RPMI7951 (cell line): ENCODE measurements at regions not wholly inside any gene's neighbourhood (a gene's known extent, or its start where the extent isn't known, plus 50 kb on each side); places are given as distances from the start of the nearest gene placed in this dataset.

Experiments used
- DNase-seq: peaks from one replicate; pipeline ENCODE4 v3.0.0-alpha.2; 2012; ENCODE audit warnings: low read depth

DNA sequence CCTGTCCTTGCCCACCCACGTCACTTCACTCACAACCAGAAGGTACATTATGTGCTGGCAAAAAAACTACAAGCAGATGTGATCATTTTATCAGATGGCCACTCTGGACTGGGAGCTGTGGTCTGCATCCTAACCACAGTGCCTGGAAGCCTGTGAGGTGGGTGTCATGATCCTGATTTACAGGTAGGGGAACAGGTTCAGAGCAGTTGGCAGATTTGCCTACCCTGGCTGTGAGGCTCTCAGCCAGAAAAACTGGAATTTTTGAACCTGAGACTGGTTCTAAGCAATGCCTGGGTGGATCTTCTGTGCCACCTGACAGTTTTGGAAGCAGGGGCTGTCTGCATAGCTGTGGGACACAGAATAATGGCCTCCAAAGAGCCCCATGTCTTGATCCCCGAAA, 150.8 kb downstream of the SYF2 start:
- DNase-seq: no peak

DNA sequence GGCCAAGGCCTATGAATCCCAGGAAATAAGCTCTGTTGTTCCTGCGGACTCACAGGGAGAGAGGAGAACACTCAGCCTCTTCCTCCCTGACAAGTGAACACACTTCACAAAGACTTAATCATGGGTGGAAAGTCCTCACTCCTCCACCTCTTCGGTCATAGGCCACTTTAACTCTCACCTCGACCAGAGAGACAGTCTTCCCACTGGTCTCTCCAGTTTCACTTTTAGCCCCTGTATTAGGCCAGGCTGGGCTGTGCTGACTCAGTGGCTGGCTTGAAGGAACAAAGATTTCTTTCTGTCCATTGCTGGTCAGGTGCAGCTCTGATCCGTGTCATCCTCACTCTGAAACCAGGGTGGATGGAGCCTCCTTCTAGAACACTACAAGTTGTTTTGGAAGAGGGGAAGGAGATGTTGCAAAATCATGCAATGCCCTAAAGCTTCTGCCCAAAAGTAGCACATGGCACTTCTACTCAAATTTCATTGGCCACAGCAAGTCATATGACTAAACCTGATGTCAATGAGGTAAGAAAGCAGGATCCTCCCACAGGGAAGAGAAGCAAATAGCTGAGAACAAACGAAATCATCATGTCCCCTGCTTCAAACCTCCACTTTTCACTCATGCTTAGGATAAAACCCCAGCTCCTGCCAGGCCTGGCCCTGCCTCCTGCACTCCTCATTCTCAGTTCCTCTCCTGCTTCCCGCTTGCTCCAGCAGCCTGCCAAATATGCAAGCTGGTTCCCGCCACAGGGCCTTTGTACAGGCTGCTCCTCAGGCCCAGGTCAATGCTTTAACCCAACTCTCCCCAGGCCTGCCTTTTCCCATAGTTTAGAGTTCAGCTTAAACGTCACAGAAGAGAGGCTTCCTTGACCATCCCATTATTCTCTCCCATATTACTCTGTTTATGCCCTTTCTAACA, 150.5 kb upstream of the RUNX3 start:
- DNase-seq: peak; percentile 33

DNA sequence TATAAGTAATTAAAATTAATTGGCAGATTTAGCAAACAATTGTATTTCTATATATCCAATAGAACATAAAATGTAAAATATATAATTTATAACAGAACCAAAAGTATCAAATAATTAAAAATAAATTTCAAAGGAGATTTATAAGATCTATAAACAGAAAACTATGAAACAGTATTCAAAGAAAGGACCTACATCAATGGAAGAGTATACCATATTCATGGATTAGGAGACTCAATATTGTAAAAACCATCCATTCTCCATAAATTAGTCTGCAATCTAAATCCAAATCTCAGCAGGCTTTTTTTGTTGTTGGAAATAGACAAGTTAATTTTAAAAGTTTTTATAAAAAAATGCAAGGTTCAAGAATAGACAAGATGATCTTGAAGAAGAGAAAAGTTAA, 149.0 kb upstream of the RUNX3 start:
- DNase-seq: no peak

DNA sequence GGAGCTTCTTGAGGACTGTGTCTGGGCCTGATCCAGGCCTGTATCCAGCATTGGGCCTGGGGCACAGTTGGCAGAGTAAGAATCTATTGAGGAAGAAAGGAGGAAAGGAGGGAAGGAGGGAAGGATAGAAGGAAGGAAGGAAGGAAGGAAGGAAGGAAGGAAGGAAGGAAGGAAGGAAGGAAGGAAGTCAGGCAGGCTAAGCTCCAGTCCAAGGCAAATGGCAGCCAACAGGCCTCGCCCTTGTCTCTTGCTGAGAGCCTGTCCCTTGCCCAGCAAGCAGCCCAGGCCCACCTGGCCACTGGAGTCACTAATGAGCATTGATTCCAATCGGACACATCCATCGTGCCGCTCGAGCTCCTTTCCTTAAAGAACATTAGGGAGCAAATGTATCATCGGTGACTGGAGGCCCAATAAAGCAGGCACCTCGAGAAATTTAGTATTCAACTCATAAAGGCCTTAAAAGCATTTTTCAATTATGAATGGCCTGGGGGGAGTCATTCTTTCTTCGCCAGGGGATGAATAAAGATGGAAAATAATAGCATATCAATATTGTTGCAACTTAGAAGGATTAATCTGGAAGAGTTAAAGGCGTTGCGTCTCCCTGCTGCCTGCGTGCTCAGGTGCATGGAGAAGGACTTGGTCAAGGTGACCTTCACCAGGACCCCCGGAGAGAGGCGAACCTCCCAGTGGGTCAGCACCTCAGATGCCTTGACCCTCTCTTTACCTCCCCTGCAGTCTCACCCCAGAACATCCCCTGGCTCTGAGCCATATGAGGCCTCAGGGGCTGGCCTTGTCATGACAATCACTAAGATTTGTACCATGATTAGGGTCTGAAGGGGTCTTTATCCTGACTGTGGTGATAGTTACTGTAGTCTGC, 144.5 kb upstream of the RUNX3 start:
- DNase-seq: no peak

- DNase-seq: no peak
Measured at GRCh38 chr1:25073640-25074270, 143.7 kb upstream of the RUNX3 start.

GRCh38 chr1:25072461-25072860, 142.4 kb upstream of the RUNX3 start:
- DNase-seq: no peak

- DNase-seq: no peak
Measured at GRCh38 chr1:25068829-25069228, 138.8 kb upstream of the RUNX3 start.

GRCh38 chr1:25068316-25068715, 138.2 kb upstream of the RUNX3 start:
- DNase-seq: no peak

GRCh38 chr1:25067518-25068251, 137.6 kb upstream of the RUNX3 start:
- no peak for DNase-seq

GRCh38 chr1:25066731-25067517, 136.8 kb upstream of the RUNX3 start:
- no peak for DNase-seq

DNA sequence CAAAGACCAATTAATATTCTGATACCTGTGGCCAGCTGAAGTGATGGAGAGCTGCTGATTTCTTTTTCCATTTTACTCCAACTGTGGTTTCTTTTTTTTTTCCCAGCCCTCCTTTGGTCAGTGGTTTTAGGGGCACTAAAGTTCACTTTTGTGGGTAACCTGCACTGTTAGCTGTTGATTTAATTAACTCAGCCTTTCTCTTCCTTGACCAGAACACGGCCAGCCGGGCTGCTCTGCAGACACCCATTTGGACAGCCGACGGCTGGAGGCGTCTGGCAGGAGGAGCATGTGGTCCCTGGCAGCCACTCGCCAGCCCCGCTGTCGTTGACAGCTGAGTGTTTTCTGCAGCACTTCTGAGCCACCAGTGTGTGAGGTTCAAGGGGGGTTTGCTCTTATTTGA, 136.2 kb upstream of the RUNX3 start:
- peak; percentile 52 for DNase-seq

DNA sequence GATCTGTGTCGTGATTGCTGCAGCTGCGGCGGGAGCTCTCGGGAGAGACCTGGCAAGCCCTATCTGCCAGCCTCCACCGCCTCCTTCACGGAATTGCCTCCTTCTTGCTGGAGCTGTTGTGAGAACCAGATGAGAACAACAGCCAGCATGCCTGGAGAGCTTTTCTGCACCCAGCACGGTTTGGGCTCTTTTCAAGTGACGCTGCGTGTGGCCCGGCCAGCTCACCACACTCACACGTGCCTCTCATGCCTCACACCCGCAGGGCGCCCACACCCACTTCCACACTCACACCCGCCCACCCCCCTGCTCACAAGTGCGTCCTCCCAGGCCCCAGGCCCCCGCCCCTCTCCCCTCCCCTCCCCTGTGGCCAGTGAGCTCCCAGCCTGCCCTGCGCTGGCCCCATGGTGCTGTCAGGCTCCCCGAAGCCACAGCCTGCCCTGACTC, 135.7 kb upstream of the RUNX3 start:
- peak; percentile 34 for DNase-seq

DNA sequence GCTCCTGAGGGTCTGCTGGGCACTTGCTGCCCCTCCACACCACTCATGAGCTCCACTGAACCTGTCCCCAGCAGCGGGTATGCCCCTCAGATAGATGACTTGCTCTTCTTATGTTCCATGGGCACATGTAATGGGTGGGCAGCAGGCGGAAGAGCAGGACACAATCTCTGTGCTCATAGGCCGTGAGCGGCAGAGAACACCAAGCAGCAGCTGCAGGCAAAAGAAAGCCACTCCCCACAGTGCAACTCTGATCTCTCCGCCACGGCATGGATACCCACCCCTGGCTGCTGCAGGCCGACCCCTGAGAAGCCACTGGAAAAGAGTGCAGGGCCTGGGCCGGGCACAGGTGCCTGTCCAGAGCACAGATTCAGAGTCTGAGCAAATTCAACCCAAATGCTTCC, 135.2 kb upstream of the RUNX3 start:
- no peak for DNase-seq

- DNase-seq: no peak
Measured at GRCh38 chr1:25064465-25065240, 134.6 kb upstream of the RUNX3 start.

- DNase-seq: peak; percentile 66
Measured at GRCh38 chr1:25063591-25064416, 133.7 kb upstream of the RUNX3 start.

- no peak for DNase-seq
Measured at GRCh38 chr1:25062621-25063255, 132.7 kb upstream of the RUNX3 start.

GRCh38 chr1:25061261-25061995, 131.4 kb upstream of the RUNX3 start:
- no peak for DNase-seq

- DNase-seq: no peak
Measured at GRCh38 chr1:25057188-25057587, 127.1 kb upstream of the RUNX3 start.
